HG03378 (cell line): ENCODE measurements at regions not wholly inside any gene's neighbourhood (a gene's known extent, or its start where the extent isn't known, plus 50 kb on each side); places are given as distances from the start of the nearest gene placed in this dataset.

Experiments
- ATAC-seq: cut with Tn5 transposase; IDR thresholded peaks from one replicate; pipeline ENCODE4 v1.9.1; 2021; ENCODE audit warnings: mild to moderate bottlenecking, moderate library complexity; ENCODE audit not compliant: unreplicated experiment

- ATAC-seq = no peak
These were observed 58.2 kb upstream of the STOX2 start for GRCh38 chr4:183846951-183847350.

GRCh38 chr4:183848805-183849204 is 56.3 kb upstream of the STOX2 start:
- ATAC-seq = no peak

- ATAC-seq = no peak
These were observed 52.1 kb upstream of the STOX2 start for GRCh38 chr4:183852910-183853547.

- no peak for ATAC-seq
These were observed 51.6 kb upstream of the STOX2 start for GRCh38 chr4:183853548-183853940.
